H9 (cell line): ENCODE measurements at regions not wholly inside any gene's neighbourhood (a gene's known extent, or its start where the extent isn't known, plus 50 kb on each side); places are given as distances from the start of the nearest gene placed in this dataset.
A peak's percentile ranks its signal among the peaks of the same experiment; 100 is the strongest.

Experiments
- DNase-seq: peaks from one replicate; pipeline ENCODE4 v3.0.0-alpha.2; 2017
- H2AFZ ChIP-seq: one replicate; pipeline ENCODE4 v1.6.1; 2013; ENCODE audit warnings: mild to moderate bottlenecking, low read length, control low read depth, moderate library complexity
- H2AK5ac ChIP-seq: 2 replicates; pipeline ENCODE4 v1.6.1; 2013; ENCODE audit warnings: low read length, control low read depth, mixed read lengths; ENCODE audit not compliant: insufficient read length
- H2BK120ac ChIP-seq: one replicate; pipeline ENCODE4 v1.6.1; 2013; ENCODE audit warnings: low read depth, mild to moderate bottlenecking, low read length, control low read depth, inconsistent platforms; ENCODE audit not compliant: poor library complexity, severe bottlenecking
- H2BK12ac ChIP-seq: 2 replicates; pipeline ENCODE4 v1.6.1; 2013; ENCODE audit warnings: low read length, control low read depth, mixed read lengths, low read depth; ENCODE audit not compliant: insufficient read length
- H2BK15ac ChIP-seq: 2 replicates; pipeline ENCODE4 v1.6.1; 2013; ENCODE audit warnings: low read depth, low read length, control low read depth
- H2BK20ac ChIP-seq: one replicate; pipeline ENCODE4 v1.6.1; 2013; ENCODE audit warnings: low read depth, mild to moderate bottlenecking, low read length, control low read depth, inconsistent platforms; ENCODE audit not compliant: poor library complexity, severe bottlenecking
- H2BK5ac ChIP-seq: 2 replicates; pipeline ENCODE4 v1.6.1; 2013; ENCODE audit warnings: low read length, control low read depth, mixed read lengths; ENCODE audit not compliant: insufficient read length
- H3K14ac ChIP-seq: 2 replicates; pipeline ENCODE4 v1.6.1; 2013; ENCODE audit warnings: low read length, control low read depth; ENCODE audit not compliant: insufficient read depth
- H3K18ac ChIP-seq: 2 replicates; pipeline ENCODE4 v1.6.1; 2013; ENCODE audit warnings: low read depth, mild to moderate bottlenecking, mixed read lengths, low read length, control low read depth; ENCODE audit not compliant: insufficient read length
- H3K23ac ChIP-seq: 2 replicates; pipeline ENCODE4 v1.6.1; 2013; ENCODE audit warnings: low read length, control low read depth, mixed read lengths, low read depth; ENCODE audit not compliant: insufficient read length
- H3K23me2 ChIP-seq: 2 replicates; pipeline ENCODE4 v1.6.1; 2013; ENCODE audit warnings: low read depth, mild to moderate bottlenecking, mixed read lengths, low read length, control low read depth; ENCODE audit not compliant: insufficient read length, poor library complexity, severe bottlenecking
- H3K27ac ChIP-seq: 2 replicates; pipeline ENCODE4 v1.5.1; 2013; ENCODE audit warnings: low read length, control low read depth, mixed read lengths, low read depth; ENCODE audit not compliant: insufficient read length
- H3K27me3 ChIP-seq: 2 replicates; pipeline ENCODE4 v1.6.1; 2013; ENCODE audit warnings: low read length, control low read depth, inconsistent platforms; ENCODE audit not compliant: insufficient read depth
- H3K4ac ChIP-seq: 2 replicates; pipeline ENCODE4 v1.6.1; 2013; ENCODE audit warnings: low read depth, mild to moderate bottlenecking, control low read depth, inconsistent platforms, low read length, moderate library complexity
- H3K4me1 ChIP-seq: 2 replicates; pipeline ENCODE4 v1.6.1; 2013; ENCODE audit warnings: low read length, control low read depth, inconsistent platforms; ENCODE audit not compliant: insufficient read depth
- H3K4me2 ChIP-seq: 2 replicates; pipeline ENCODE4 v1.6.1; 2013; ENCODE audit warnings: low read length, control low read depth, mixed read lengths; ENCODE audit not compliant: insufficient read length, insufficient read depth
- H3K56ac ChIP-seq: 2 replicates; pipeline ENCODE4 v1.6.1; 2013; ENCODE audit warnings: low read depth, mild to moderate bottlenecking, mixed read lengths, low read length, control low read depth; ENCODE audit not compliant: insufficient read length
- H3K79me1 ChIP-seq: 2 replicates; pipeline ENCODE4 v1.6.1; 2013; ENCODE audit warnings: low read depth, mild to moderate bottlenecking, moderate library complexity, low read length, control low read depth, inconsistent platforms; ENCODE audit not compliant: insufficient read depth, poor library complexity, severe bottlenecking
- H3K79me2 ChIP-seq: 2 replicates; pipeline ENCODE4 v1.6.1; 2013; ENCODE audit warnings: low read length, control low read depth, inconsistent platforms; ENCODE audit not compliant: insufficient read depth
- H3K9ac ChIP-seq: 2 replicates; pipeline ENCODE4 v1.6.1; 2013; ENCODE audit warnings: low read length, control low read depth, mixed read lengths; ENCODE audit not compliant: insufficient read length; ENCODE audit errors: extremely low read depth
- H3K9me3 ChIP-seq: one replicate; pipeline ENCODE4 v1.6.1; 2013; ENCODE audit warnings: low read depth, low read length, inconsistent platforms; ENCODE audit not compliant: control insufficient read depth
- H3T11ph ChIP-seq: one replicate; pipeline ENCODE4 v1.6.1; 2013; ENCODE audit warnings: mild to moderate bottlenecking, low read length, control low read depth, inconsistent platforms
- H4K20me1 ChIP-seq: one replicate; pipeline ENCODE4 v1.6.1; 2013; ENCODE audit not compliant: control insufficient read depth, insufficient read length, insufficient read depth
- H4K5ac ChIP-seq: 2 replicates; pipeline ENCODE4 v1.6.1; 2013; ENCODE audit warnings: low read depth, mild to moderate bottlenecking, mixed read lengths, low read length, control low read depth; ENCODE audit not compliant: insufficient read length
- H4K8ac ChIP-seq: replicated peaks from 2 replicates; pipeline ENCODE4 v1.6.1; 2013; ENCODE audit warnings: low read length, control low read depth, mixed read lengths, low read depth; ENCODE audit not compliant: insufficient read length
- H4K91ac ChIP-seq: 2 replicates; pipeline ENCODE4 v1.6.1; 2013; ENCODE audit warnings: low read depth, mild to moderate bottlenecking, moderate library complexity, mixed read lengths, low read length, control low read depth; ENCODE audit not compliant: insufficient read length
- H3K27ac Mint-ChIP-seq, 3 experiments: 2 replicates in 2 of 3; 3 replicates in 1 of 3; pipeline ENCODE4 v1.8.0; 2020 to 2021; ENCODE audit warnings: mixed read lengths in 3 of 3, mild to moderate bottlenecking in 1 of 3, moderate library complexity in 1 of 3
- H3K27me3 Mint-ChIP-seq: 2 replicates; pipeline ENCODE4 v1.8.0; 2021; ENCODE audit warnings: low read depth, mild to moderate bottlenecking, moderate library complexity, mixed read lengths
- H3K36me3 Mint-ChIP-seq, 3 experiments: 2 replicates in 2 of 3; 3 replicates in 1 of 3; pipeline ENCODE4 v1.8.0; 2020 to 2021; ENCODE audit warnings: low read depth in 3 of 3, mixed read lengths in 3 of 3; ENCODE audit not compliant: insufficient read depth in 1 of 3
- H3K4me1 Mint-ChIP-seq, 2 experiments: 2 replicates each; pipeline ENCODE4 v1.8.0; 2020; ENCODE audit warnings: mixed read lengths in 2 of 2
- H3K4me3 Mint-ChIP-seq, 2 experiments: 2 replicates in 1 of 2; 3 replicates in 1 of 2; pipeline ENCODE4 v1.8.0; 2020 to 2021; ENCODE audit warnings: mild to moderate bottlenecking in 2 of 2, mixed read lengths in 2 of 2, moderate library complexity in 1 of 2
- H3K9me3 Mint-ChIP-seq, 2 experiments: 2 replicates in 1 of 2; 3 replicates in 1 of 2; pipeline ENCODE4 v1.8.0; 2020; ENCODE audit warnings: mild to moderate bottlenecking in 2 of 2, mixed read lengths in 2 of 2, moderate library complexity in 1 of 2
- WGBS: extraction: QIAGEN DNeasy Blood & Tissue Kit; methylation state at CpG from one replicate; pipeline ENCODE4 v1.1.7; 2013; ENCODE audit warnings: missing lambda C conversion rate, low lambda C conversion rate, mixed read lengths; ENCODE audit not compliant: insufficient read length; ENCODE audit errors: extremely low coverage; 5-methylcytosine and 5-hydroxymethylcytosine counted together
- TF ChIP-seq, protein P1 (sequence below): fragments of 200-600 bp; sonication (generic); conservative IDR thresholded peaks from 3 replicates; pipeline ENCODE4 v1.8.0; 2021; ENCODE audit warnings: antibody characterized with exemption, mild to moderate bottlenecking

DNA sequence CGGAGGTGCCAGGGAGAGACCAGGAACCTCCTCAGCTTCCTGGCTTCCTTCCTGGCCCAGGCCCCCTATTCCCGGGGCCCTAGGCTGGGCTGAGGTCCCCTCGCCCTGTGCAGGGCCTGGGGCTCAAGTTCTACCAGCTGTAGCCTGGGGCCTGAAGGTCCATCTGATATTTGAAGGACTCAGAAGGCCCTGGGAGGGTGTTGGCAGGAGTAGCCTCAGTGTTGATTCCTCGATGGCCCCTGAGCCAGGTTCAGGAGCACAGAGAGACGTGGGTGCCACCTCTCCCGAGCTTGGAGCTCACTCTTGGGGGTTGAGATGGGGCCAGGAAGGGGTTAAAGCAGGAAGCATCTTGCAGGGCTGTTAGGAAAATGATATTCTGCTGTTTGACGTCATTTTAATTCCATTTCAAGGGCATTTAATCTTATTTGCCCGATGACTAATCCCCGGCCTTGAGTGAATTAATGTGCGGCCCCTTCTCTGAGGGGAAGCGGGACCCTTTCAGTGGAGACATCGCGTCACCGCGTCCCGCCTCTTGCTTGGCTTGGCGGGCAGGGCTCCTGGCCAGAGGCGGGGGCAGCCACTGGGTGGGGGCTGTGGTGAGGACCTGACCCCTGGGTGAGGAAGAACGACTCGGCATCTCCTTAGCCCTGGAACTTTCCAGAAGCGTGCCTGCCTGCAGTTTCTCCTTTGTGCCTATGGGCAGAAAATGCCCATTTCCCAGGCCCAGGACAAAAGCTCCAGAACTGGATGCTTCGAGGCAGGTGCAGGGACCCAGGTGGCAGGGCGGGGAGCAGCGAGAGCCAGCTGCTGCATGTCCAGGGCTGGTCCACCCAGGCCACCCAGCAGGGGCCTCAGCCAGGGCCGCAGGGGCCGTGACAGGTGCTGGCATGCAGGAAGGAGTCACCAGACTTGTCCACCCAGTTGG lies 158.3 kb downstream of the KIF26A start:
- H2BK5ac ChIP-seq: no peak overlapping the region
- no peak overlapping the region for H4K91ac ChIP-seq

More for the DNA sequence above, 158.3 kb downstream of the KIF26A start:
- H4K20me1 ChIP-seq: no peaks in the 10 kb centered on the region
- H3K23ac ChIP-seq: no peak overlapping the region
- no peak overlapping the region for H2BK15ac ChIP-seq
- H2BK120ac ChIP-seq: no peak overlapping the region
- no peaks in the 10 kb centered on the region for H3K23me2 ChIP-seq
- H2AK5ac ChIP-seq: no peak overlapping the region
- H2BK20ac ChIP-seq: no peak overlapping the region
- H3K18ac ChIP-seq: no peak overlapping the region
- no peak overlapping the region for H3K27ac Mint-ChIP-seq
- DNase-seq: peak; percentile 22
- no peak overlapping the region for H3K4me2 ChIP-seq
- peaks cover 4 to 12% of the 10 kb centered on the region in 2 experiments; a peak in 3 of 5 replicates for H3K9me3 Mint-ChIP-seq
- TF ChIP-seq, protein P1, sequence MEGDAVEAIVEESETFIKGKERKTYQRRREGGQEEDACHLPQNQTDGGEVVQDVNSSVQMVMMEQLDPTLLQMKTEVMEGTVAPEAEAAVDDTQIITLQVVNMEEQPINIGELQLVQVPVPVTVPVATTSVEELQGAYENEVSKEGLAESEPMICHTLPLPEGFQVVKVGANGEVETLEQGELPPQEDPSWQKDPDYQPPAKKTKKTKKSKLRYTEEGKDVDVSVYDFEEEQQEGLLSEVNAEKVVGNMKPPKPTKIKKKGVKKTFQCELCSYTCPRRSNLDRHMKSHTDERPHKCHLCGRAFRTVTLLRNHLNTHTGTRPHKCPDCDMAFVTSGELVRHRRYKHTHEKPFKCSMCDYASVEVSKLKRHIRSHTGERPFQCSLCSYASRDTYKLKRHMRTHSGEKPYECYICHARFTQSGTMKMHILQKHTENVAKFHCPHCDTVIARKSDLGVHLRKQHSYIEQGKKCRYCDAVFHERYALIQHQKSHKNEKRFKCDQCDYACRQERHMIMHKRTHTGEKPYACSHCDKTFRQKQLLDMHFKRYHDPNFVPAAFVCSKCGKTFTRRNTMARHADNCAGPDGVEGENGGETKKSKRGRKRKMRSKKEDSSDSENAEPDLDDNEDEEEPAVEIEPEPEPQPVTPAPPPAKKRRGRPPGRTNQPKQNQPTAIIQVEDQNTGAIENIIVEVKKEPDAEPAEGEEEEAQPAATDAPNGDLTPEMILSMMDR: no peak
- no peak overlapping the region for H3K27ac ChIP-seq
- H4K8ac ChIP-seq: no peak overlapping the region
- H3K4me1 ChIP-seq: no peaks in the 10 kb centered on the region; the same call in 1 of the 2 replicates
- H3T11ph ChIP-seq: no peak overlapping the region
- WGBS: no CpG with 5 or more reads among the region's 26 CpGs
- no peaks in the 10 kb centered on the region for H3K79me2 ChIP-seq
- H3K14ac ChIP-seq: no peak overlapping the region; the same call in 1 of the 2 replicates
- H3K36me3 Mint-ChIP-seq: no peaks in the 10 kb centered on the region
- H2AFZ ChIP-seq: no peak overlapping the region
- H4K5ac ChIP-seq: no peak overlapping the region
- no peak overlapping the region for H3K4me3 Mint-ChIP-seq
- H3K4me1 Mint-ChIP-seq: peaks cover 26 to 31% of the 10 kb centered on the region in 2 experiments
- no peak overlapping the region for H2BK12ac ChIP-seq
- no peaks in the 10 kb centered on the region for H3K79me1 ChIP-seq
- no peak overlapping the region for H3K4ac ChIP-seq
- H3K9ac ChIP-seq: no peak overlapping the region
- H3K27me3 Mint-ChIP-seq: no peaks in the 10 kb centered on the region; the same call in none of the 2 replicates
- no peaks in the 10 kb centered on the region for H3K27me3 ChIP-seq
- H3K56ac ChIP-seq: no peak overlapping the region
- no peaks in the 10 kb centered on the region for H3K9me3 ChIP-seq
